NCI-H82 treated with DMSO at 0.1 percent for 48 hours (cell line): ENCODE measurements at regions not wholly inside any gene's neighbourhood (a gene's known extent, or its start where the extent isn't known, plus 50 kb on each side); places are given as distances from the start of the nearest gene placed in this dataset.

Source experiments
- DNase-seq: peaks from one replicate; lab custom pipeline; 2025; ENCODE audit not compliant: unreplicated experiment; lab: John Stamatoyannopoulos, UW

GRCh38 chr18:24561369-24561965 is 101.0 kb downstream of the HRH4 start:
- DNase-seq, result no peak

GRCh38 chr18:24567199-24567598 is 106.8 kb downstream of the HRH4 start:
- peak; percentile 62 for DNase-seq

- no peak for DNase-seq
These were observed 110.3 kb downstream of the HRH4 start for GRCh38 chr18:24570716-24571115.

- DNase-seq, result no peak
These were observed 122.3 kb downstream of the HRH4 start for GRCh38 chr18:24582771-24583170.

GRCh38 chr18:24584205-24584604 is 123.8 kb downstream of the HRH4 start:
- DNase-seq, result no peak

- no peak for DNase-seq
These were observed 124.4 kb downstream of the HRH4 start for GRCh38 chr18:24584813-24585212.

GRCh38 chr18:24585996-24586566 is 125.6 kb downstream of the HRH4 start:
- DNase-seq, result no peak

GRCh38 chr18:24586662-24587360 is 126.4 kb downstream of the HRH4 start:
- DNase-seq, result no peak

- no peak for DNase-seq
These were observed 128.0 kb downstream of the HRH4 start for GRCh38 chr18:24588440-24588839.

GRCh38 chr18:24590946-24591345 is 130.5 kb downstream of the HRH4 start:
- no peak for DNase-seq

- DNase-seq, result no peak
These were observed 133.0 kb downstream of the HRH4 start for GRCh38 chr18:24593401-24593800.

GRCh38 chr18:24593886-24594285 is 133.4 kb downstream of the HRH4 start:
- DNase-seq, result no peak

- DNase-seq, result no peak
These were observed 135.2 kb downstream of the HRH4 start for GRCh38 chr18:24595561-24596031.

- DNase-seq, result peak; percentile 69
These were observed 139.7 kb downstream of the HRH4 start for GRCh38 chr18:24600076-24600654.

- DNase-seq, result no peak
These were observed 141.1 kb downstream of the HRH4 start for GRCh38 chr18:24601585-24601984.

- DNase-seq, result no peak
These were observed 141.8 kb downstream of the HRH4 start for GRCh38 chr18:24602201-24602600.

- DNase-seq, result no peak
These were observed 142.7 kb downstream of the HRH4 start for GRCh38 chr18:24603151-24603550.

- DNase-seq, result no peak
These were observed 145.0 kb downstream of the HRH4 start for GRCh38 chr18:24605444-24605843.

GRCh38 chr18:24609254-24609653 is 148.8 kb downstream of the HRH4 start:
- no peak for DNase-seq

- no peak for DNase-seq
These were observed 150.6 kb downstream of the HRH4 start for GRCh38 chr18:24611075-24611474.

GRCh38 chr18:24613896-24614640 is 153.6 kb downstream of the HRH4 start:
- no peak for DNase-seq
